ENCODE measurements at regions not wholly inside any gene's neighbourhood (a gene's known extent, or its start where the extent isn't known, plus 50 kb on each side); places are given as distances from the start of the nearest gene placed in this dataset.

DNA sequence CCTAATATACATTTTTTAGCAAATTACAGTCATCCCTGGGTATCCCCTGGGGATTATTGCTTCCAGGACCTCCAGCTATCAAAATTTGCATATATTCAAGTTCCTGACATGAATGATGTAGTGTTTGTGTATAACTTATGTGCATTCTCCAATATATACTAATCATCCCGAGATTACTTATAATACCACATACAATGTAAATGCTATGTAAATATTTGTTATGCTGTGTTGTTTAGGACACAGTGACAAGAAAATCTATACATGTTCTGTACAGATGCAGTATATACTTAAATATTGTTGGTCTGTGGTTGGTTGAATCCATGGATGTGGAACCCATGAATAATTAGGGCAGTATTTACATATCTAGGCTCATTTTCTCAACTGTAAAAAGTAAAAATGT is 1060.3 kb downstream of the DSC3 start:
- no peak for TF ChIP-seq EZH2 (IDR thresholded peaks at IDR 0.05; ENCODE audit: borderline replicate concordance, low read depth, low read length, poor library complexity, severe bottlenecking)
- TF ChIP-seq, protein P1, sequence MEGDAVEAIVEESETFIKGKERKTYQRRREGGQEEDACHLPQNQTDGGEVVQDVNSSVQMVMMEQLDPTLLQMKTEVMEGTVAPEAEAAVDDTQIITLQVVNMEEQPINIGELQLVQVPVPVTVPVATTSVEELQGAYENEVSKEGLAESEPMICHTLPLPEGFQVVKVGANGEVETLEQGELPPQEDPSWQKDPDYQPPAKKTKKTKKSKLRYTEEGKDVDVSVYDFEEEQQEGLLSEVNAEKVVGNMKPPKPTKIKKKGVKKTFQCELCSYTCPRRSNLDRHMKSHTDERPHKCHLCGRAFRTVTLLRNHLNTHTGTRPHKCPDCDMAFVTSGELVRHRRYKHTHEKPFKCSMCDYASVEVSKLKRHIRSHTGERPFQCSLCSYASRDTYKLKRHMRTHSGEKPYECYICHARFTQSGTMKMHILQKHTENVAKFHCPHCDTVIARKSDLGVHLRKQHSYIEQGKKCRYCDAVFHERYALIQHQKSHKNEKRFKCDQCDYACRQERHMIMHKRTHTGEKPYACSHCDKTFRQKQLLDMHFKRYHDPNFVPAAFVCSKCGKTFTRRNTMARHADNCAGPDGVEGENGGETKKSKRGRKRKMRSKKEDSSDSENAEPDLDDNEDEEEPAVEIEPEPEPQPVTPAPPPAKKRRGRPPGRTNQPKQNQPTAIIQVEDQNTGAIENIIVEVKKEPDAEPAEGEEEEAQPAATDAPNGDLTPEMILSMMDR (conservative IDR thresholded peaks at IDR 0.05; ENCODE audit: low read depth, low read length) = no peak

Data from A673 (cell line).